Vagina (tissue), 2 donors: ENCODE measurements at regions not wholly inside any gene's neighbourhood (a gene's known extent, or its start where the extent isn't known, plus 50 kb on each side); places are given as distances from the start of the nearest gene placed in this dataset.

ENCODE experiments used
- DNase-seq, 2 donors: peaks; one replicate each; pipeline ENCODE4 v3.0.0-alpha.2; 2017; ENCODE audit errors: extremely low spot score in 2 of 2
- H3K27ac ChIP-seq: fragments of 200-600 bp; sonication (generic); one replicate; pipeline ENCODE4 v1.5.1; 2019
- H3K27me3 ChIP-seq: fragments of 200-600 bp; sonication (generic); one replicate; pipeline ENCODE4 v1.5.1; 2019
- H3K36me3 ChIP-seq, 2 donors: fragments of 200-600 bp; sonication (generic); one replicate each; pipeline ENCODE4 v1.5.1; 2017 to 2019
- H3K4me1 ChIP-seq: fragments of 200-600 bp; sonication (generic); one replicate; pipeline ENCODE4 v1.5.1; 2019
- H3K4me3 ChIP-seq, 2 donors: fragments of 200-600 bp; sonication (generic); 1 replicate in 1 of 2; 2 replicates in 1 of 2; pipeline ENCODE4 v1.5.1; 2016 to 2019
- H3K9me3 ChIP-seq: fragments of 200-600 bp; sonication (generic); one replicate; pipeline ENCODE4 v1.5.1; 2019
- POLR2A ChIP-seq, 2 donors: fragments of 450-650 bp; IDR thresholded peaks; one replicate each; pipeline ENCODE4 v1.6.1; 2017; ENCODE audit warnings: antibody characterized with exemption in 2 of 2, mild to moderate bottlenecking in 2 of 2, moderate library complexity in 2 of 2
- POLR2AphosphoS5 ChIP-seq, 2 donors: sonication (generic); formaldehyde crosslinking; IDR thresholded peaks; one replicate each; pipeline ENCODE4 v1.9.0; 2017; ENCODE audit warnings: antibody characterized with exemption in 2 of 2, mild to moderate bottlenecking in 2 of 2, low read depth in 1 of 2; ENCODE audit not compliant: insufficient read depth in 1 of 2
- intact Hi-C: fragments of 100-400 bp; cut with DNase I; formaldehyde crosslinking; loops from one replicate; pipeline ENCODE4 v1.15.1; 2023
- TF ChIP-seq, protein P1 (sequence below), 3 experiments: fragments of 450-650 bp in 2 of 3; fragments of 200-600 bp in 1 of 3; sonication (generic) in 1 of 3; IDR thresholded peaks; one replicate each; pipeline ENCODE4 v1.5.1; 2017 to 2019; ENCODE audit warnings: antibody characterized with exemption in 3 of 3, mild to moderate bottlenecking in 2 of 3, moderate library complexity in 2 of 3

DNA sequence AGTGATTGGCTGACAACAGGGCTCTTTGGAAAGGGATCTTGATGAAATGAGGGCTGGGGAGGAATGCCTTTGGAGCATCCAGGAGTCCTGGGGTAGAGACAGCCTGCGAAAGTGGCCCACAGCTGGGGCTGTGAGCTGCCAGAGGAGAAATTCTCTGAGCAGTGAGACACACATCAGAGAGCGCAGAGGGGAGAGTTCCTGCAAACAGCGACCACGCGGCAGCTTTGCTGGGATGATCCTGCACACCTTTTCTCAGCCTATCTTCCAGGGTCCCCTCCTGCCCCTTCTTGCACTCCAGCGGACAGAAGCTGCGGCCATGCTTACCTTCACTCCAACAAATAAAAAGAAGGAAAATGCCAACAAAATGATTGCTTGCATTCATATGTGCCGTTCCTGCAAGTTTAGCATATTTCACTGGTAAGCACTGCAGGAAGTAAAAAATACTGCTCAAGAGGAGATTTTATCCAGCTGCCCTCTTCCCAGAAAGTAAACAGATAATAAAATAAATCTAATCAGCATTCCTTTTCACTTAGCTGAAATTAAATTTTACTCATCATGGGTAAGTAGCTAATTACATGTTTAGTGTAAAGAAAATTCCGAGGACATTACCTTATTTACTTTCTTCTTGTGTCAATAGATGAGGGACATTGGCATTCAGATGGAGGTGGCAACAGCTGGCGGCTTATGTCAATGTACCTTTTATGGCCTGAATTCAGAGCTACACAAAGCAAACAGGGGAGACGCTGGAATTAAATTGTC, 339.9 kb upstream of the ARID1B start:
- Histone ChIP-seq H3K4me3 (no peak overlapping the region), H3K27ac (no peak overlapping the region)
- intact Hi-C loops: no loop called here

GRCh38 chr6:156434795-156435190, 342.4 kb upstream of the ARID1B start:
- Histone ChIP-seq H3K9me3 (no peaks in the 10 kb centered on the region), H3K36me3 (no peaks in the 10 kb centered on the region), H3K4me3 (no peak overlapping the region), H3K27me3 (no peaks in the 10 kb centered on the region), H3K4me1 (peaks cover 9% of the 10 kb centered on the region), H3K27ac (no peak overlapping the region)
- DNase-seq: no peak
- no peak for TF ChIP-seq POLR2A (IDR thresholded peaks at IDR 0.05)
- no peak for TF ChIP-seq POLR2AphosphoS5 (IDR thresholded peaks at IDR 0.05; ENCODE audit: insufficient read depth in 1 of 2, low read depth in 1 of 2)
- TF ChIP-seq, protein P1, sequence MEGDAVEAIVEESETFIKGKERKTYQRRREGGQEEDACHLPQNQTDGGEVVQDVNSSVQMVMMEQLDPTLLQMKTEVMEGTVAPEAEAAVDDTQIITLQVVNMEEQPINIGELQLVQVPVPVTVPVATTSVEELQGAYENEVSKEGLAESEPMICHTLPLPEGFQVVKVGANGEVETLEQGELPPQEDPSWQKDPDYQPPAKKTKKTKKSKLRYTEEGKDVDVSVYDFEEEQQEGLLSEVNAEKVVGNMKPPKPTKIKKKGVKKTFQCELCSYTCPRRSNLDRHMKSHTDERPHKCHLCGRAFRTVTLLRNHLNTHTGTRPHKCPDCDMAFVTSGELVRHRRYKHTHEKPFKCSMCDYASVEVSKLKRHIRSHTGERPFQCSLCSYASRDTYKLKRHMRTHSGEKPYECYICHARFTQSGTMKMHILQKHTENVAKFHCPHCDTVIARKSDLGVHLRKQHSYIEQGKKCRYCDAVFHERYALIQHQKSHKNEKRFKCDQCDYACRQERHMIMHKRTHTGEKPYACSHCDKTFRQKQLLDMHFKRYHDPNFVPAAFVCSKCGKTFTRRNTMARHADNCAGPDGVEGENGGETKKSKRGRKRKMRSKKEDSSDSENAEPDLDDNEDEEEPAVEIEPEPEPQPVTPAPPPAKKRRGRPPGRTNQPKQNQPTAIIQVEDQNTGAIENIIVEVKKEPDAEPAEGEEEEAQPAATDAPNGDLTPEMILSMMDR (IDR thresholded peaks at IDR 0.05): no peak
- intact Hi-C loops: loop anchor here (5.0 kb wide), 1 partner anchor 1378 kb away; no protein-coding TSS in a partner anchor

More for the DNA sequence above, 339.9 kb upstream of the ARID1B start:
- DNase-seq: no peak
- no peaks in the 10 kb centered on the region for H3K9me3 ChIP-seq
- peaks cover 9% of the 10 kb centered on the region for H3K4me1 ChIP-seq
- H3K36me3 ChIP-seq: no peaks in the 10 kb centered on the region
- TF ChIP-seq, protein P1 (IDR thresholded peaks at IDR 0.05): no peak
- TF ChIP-seq POLR2AphosphoS5 (IDR thresholded peaks at IDR 0.05; ENCODE audit: insufficient read depth in 1 of 2, low read depth in 1 of 2) (no peak), POLR2A (IDR thresholded peaks at IDR 0.05) (no peak)
- no peaks in the 10 kb centered on the region for H3K27me3 ChIP-seq

DNA sequence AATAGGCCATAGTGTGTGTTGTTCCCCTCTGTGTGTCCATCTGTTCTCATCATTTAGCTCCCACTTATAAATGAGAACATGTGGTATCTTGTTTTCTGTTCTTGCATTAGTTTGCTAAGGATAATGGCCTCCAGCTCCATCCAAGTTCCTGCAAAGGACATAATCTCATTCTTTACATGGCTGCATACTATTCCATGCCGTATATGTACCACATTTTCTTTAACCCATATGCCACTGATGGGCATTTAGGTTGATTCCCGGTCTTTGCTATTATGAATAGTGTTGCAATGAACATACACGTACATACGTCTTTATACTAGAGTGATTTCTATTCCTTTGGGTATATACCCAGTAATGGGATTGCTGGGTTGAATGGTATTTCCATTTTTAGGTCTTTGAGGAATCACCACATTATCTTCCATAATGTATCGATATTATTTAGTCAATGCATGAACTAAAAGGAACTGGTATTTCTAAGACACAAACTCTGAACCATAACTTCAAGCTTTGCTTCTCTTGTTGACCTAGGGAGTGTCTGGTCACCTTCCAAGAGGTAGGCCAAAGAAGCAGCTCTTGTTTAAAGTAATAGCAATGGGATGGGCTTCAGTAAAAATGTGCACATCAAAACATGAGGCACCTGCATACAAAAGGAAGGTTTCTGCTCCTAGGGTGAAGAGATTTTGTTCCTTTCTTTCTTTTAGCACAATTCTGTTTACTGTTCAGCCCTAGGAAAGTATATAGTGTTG, 343.0 kb upstream of the ARID1B start:
- DNase-seq: no peak
- TF ChIP-seq, protein P1 (IDR thresholded peaks at IDR 0.05): no peak
- TF ChIP-seq POLR2A (IDR thresholded peaks at IDR 0.05) (no peak), POLR2AphosphoS5 (IDR thresholded peaks at IDR 0.05; ENCODE audit: insufficient read depth in 1 of 2, low read depth in 1 of 2) (no peak)
- intact Hi-C loops: loop anchor here (5.0 kb wide), 1 partner anchor 1378 kb away; no protein-coding TSS in a partner anchor

DNA sequence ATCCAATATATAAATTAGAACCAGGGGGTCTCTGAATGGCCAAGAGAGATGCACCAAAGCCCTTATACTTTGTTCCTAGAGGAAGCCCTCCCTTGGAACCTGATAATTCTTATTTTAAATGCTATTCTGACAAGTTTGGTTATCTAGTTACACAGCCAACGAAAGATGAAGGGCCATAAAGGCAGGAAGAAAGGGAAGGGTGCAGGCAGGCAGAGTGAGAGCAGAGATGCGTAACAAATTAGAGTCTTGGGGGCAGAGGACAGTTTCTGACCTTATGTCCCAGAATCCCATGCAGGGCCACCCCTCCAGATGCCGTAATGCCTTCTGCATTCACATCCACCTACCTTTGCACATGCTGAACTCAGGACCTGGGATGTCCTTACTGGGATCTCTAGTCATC, 344.6 kb upstream of the ARID1B start:
- H3K36me3 ChIP-seq: no peaks in the 10 kb centered on the region
- H3K27ac ChIP-seq: no peak overlapping the region
- TF ChIP-seq, protein P1 (IDR thresholded peaks at IDR 0.05): no peak
- no peaks in the 10 kb centered on the region for H3K4me1 ChIP-seq
- intact Hi-C loops: loop anchor here (5.0 kb wide), 1 partner anchor 1380 kb away; no protein-coding TSS in a partner anchor
- no peak overlapping the region for H3K4me3 ChIP-seq
- DNase-seq: no peak
- no peaks in the 10 kb centered on the region for H3K9me3 ChIP-seq
- H3K27me3 ChIP-seq: no peaks in the 10 kb centered on the region

More for the DNA sequence above, 343.0 kb upstream of the ARID1B start:
- Histone ChIP-seq H3K4me1 (peaks cover 9% of the 10 kb centered on the region), H3K9me3 (no peaks in the 10 kb centered on the region), H3K36me3 (no peaks in the 10 kb centered on the region), H3K27me3 (no peaks in the 10 kb centered on the region), H3K27ac (no peak overlapping the region), H3K4me3 (no peak overlapping the region)
